Suppressor macrophage treated with lipopolysaccharide for 4 hours (primary cell): ENCODE measurements at regions not wholly inside any gene's neighbourhood (a gene's known extent, or its start where the extent isn't known, plus 50 kb on each side); places are given as distances from the start of the nearest gene placed in this dataset.
"Not testable (repeated sequence)": the region's sequence is repeated elsewhere in the genome, so short reads cannot be mapped to it uniquely, and the experiment has no call there.

Source experiments
- DNase-seq: peaks from one replicate; pipeline ENCODE4 v3.0.0-alpha.2; 2020

DNA sequence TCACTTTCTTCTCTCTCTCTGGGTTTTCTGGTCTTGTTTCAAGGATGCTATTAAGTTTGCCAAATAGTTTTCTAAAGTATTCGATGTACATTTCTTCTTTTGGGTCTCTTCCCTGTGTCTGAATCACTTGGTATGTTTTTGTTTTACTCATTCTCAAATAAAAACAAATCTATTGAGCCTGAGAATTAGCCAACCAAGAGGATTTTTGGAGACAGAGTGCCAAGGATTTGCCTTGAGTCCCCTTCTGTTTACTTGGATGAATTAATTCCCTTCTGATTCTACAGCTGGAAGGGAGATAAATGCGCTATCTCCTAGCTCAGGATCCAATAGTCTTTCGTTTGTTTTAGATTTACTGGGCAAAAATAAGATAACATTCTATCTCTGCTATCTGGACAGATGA lies 255.5 kb downstream of the SYT10 start:
- no peak for DNase-seq

GRCh38 chr12:33182485-33182884 lies 257.1 kb downstream of the SYT10 start:
- no peak for DNase-seq

DNA sequence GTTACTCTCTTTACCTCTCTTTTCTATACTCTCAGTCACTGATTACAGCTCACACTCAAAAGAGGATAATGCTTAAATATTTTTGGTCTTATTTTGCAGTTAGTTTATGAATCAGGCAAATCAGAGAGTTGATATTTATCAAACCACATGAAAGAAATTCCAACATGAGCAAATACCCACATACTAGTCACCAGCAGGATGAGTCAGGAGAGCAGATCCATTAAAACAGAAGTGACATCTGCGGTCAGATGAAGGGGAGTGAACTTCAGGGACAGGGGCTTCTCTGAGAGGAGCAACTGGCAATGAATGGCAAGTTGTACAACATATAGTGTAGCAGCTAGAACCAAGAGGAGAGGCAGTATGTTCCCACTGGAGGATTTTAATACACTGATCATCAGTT lies 258.7 kb downstream of the SYT10 start:
- DNase-seq: no peak

DNA sequence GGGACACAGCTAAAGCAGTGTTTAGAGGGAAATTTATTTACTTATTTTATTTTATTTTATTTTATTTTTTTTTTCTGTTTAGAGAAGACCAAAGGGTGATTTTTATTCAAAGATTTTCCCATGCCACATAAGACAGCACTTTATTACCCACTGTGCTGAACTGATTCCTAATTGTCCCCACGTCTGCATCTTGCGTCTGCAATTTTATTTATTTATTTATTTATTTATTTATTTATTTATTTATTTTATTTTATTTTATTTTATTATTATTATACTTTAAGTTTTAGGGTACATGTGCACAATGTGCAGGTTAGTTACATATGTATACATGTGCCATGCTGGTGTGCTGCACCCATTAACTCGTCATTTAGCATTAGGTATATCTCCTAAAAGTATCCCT lies 269.7 kb upstream of the PKP2 start:
- not testable (repeated sequence) for DNase-seq

GRCh38 chr12:33156042-33156441 lies 259.5 kb upstream of the PKP2 start:
- DNase-seq: no peak

GRCh38 chr12:33147292-33147691 lies 250.7 kb upstream of the PKP2 start:
- DNase-seq: not testable (repeated sequence)

DNA sequence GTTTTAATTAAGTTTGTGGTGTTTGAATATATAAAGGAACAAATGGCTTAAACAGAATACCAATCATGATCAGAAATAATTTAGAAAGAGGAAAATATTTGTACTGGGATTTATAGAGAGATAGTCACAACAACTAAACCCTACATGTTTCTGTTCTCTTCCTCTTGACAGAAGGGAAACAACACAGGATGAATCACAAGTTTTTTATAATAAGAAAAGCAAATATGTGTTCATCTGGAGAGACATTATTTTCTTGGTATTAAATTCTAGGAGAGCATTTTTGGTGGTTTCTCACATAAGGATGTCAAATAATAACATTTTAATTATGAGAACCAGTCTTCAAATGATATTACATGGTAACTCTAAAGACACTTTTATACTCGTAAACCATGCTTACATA lies 232.9 kb upstream of the PKP2 start:
- DNase-seq: no peak

DNA sequence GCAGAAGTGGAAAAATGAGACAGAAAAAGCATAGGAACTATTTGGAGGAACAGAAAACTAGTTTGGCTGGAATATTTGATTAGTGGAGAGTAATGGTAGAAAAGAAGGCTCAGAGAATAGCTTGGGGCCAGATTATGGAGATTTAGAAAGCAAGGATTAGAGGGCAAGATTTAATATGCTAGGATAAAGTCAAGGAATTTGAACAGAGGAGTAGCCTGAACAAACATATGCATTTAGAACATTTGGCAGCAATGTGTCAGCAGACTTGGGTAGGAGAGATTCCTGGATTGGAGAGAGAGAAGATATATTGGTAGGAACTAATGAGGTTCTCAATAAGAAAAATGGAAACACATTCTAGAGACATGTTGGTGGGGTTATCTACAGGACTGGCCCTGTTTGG lies 229.2 kb upstream of the PKP2 start:
- no peak for DNase-seq

- DNase-seq: no peak
Observed at GRCh38 chr12:33116284-33116683, 219.7 kb upstream of the PKP2 start.

DNA sequence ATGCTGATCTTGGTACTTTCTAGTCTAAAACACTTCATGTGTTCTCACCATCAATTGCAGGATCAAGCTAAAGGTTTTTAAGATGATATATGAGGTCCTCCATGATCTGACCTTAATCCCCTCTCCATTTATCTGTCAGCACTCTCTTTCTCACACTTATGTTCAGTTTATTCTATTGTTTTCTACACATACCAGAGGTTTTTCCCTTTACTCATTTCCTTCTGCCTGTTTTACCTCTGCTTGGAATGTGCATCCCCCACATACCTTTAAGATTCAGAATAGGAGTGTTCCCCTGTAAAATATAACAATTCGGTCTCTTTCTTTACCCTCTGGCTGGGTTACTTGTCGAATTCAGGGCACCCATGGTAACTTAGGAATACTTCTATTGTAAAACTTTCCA lies 219.1 kb upstream of the PKP2 start:
- no peak for DNase-seq

- DNase-seq: no peak
Observed at GRCh38 chr12:33111850-33112249, 215.3 kb upstream of the PKP2 start.

DNA sequence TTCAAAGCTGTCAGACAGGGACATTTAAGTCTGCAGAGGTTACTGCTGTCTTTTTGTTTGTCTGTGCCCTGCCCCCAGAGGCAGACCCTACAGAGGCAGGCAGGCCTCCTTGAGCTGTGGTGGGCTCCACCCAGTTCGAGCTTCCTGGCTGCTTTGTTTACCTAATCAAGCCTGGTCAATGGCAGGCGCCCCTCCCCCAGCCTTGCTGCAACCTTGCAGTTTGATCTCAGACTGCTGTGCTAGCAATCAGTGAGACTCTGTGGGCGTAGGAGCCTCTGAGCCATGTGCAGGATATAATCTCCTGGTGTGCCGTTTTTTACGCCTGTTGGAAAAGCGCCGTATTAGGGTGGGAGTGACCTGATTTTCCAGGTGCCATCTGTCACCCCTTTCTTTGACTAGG lies 211.2 kb upstream of the PKP2 start:
- not testable (repeated sequence) for DNase-seq

- no peak for DNase-seq
Observed at GRCh38 chr12:33093534-33093933, 197.0 kb upstream of the PKP2 start.

DNA sequence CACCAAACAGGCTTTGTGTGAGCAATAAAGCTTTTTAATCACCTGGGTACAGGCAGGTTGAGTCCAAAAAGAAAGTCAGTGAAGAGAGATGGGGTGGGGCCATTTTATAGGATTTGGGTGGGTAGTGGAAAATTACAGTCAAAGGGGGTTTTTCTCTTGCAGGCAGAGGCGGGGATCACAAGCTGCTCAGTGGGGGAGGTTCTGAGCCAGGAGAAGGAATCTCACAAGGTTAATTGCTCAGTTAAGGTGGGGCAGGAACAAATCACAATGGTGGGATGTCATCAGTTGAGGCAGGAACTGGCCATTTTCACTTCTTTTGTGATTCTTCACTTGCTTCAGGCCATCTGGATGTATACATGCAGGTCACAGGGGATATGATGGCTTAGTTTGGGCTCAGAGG lies 191.3 kb upstream of the PKP2 start:
- not testable (repeated sequence) for DNase-seq

DNA sequence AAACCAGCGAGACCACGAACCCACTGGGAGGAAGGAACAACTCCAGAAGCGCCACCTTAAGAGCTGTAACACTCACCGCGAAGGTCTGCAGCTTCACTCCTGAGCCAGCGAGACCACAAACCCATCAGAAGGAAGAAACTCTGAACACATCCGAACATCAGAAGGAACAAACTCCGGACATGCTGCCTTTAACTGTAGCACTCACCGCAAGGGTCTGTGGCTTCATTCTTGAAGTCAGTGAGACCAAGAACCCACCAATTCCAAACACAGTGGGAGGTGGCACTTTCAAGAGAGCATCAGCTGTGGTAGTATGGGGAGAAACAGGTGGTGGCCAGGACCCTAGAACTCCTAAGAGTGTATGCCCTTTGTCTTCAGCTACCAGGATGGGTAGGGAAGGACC lies 179.8 kb upstream of the PKP2 start:
- DNase-seq: not testable (repeated sequence)

DNA sequence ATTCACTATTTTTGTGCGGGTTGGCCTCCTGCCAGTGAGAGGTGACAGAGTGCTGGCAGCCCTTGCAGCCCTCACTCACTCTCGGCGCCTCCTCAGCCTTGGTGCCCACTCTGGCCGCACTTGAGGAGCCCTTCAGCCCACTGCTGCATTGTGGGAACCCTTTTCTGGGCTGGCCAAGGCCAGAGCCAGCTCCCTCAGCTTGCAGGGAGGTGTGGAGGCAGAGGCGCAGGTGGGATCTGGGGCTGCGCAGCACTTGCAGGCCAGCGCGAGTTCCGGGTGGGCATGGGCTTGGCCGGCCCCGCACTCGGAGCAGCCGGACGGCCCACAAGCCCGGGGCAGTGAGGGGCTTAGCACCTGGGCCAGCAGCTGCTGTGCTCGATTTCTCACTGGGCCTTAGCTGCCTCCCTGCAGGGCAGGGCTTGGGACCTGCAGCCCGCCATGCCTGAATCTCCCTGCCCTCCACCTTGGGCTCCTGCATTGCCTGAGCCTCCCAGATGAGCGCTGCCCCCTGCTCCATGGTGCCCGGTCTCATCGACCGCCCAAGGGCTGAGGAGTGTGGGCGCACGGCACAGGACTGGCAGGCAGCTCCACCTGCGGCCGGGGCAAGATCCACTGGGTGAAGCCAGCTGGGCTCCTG lies 178.7 kb upstream of the PKP2 start:
- not testable (repeated sequence) for DNase-seq

DNA sequence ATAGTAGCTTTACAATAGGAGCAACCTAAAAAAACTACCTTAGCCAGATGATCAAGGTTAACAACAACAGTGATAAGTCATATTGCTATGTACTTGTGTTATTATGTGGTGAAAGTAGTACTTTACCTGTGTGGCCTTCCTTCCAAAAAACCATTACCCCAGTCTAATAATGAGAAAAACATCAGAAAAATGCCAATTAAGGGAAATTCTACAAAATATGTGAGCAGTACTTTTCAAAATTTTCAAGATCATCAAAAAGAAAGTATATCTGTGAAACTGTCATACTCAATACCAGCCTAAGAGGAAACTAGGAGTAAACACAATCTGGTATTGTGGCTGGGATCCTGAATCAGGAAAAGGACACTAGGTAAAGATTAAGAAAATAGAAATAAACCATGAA lies 165.3 kb upstream of the PKP2 start:
- DNase-seq: no peak

DNA sequence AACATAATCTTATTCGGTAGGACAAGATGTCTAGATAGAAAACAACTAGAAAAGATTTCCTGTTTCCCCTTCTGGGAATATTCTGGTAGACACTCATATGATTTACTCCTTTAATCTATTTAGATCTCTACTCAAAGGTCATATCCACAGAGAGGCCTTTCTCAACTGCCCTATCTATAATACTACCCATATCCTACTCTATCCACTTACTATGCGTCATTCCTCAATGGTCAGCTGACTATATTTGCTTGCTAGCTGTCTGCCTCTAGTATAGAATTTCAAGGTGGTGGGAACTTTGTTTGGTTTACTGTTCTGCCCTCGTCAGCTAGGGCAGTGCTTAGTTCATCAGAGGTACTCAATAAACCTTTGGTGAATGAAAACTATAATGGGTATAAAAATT lies 157.8 kb upstream of the PKP2 start:
- no peak for DNase-seq

DNA sequence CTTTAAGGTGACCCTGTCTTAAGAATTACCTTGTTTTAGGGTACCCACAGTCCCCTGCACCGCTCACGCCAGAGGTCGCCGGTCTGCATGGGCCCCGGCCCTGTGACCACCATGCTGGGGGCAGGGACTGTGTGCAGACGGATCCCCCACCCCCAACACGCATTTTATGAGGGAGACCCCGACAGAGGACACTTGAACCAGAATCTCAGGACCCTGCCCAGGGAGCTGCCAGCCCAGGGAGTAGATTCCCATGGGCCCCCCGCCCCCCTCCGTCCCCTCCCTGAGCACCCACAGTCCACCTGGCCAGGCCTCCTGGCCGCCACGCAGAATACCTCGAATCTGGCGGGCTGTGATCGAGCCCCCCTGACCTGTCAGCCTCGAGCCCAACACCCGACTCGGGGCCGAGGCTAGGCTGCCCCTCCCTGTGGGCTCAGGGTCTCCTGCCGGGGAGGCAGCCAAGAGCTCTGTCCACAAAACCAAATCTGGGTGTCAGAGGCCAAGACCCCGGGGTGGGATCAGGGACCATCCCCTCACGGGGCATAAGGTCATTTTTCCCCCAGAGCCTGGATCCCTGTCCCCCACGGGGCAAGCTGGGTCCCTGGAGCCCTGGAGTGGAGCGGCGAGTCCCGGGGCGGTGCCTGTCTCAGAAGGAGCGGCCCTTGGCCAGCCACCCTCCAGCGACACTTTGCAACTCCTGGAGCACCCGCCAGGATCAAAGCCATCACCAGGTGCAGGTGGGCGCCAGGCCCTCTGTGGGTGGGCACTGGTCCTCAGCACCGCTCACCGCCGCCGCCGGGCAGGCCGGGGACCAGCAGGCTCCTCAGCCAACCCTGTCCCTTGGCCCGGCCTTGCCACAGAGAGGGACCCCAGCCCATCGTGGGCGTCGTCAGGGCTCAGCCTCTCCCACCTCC lies 155.8 kb upstream of the PKP2 start:
- DNase-seq: no peak

DNA sequence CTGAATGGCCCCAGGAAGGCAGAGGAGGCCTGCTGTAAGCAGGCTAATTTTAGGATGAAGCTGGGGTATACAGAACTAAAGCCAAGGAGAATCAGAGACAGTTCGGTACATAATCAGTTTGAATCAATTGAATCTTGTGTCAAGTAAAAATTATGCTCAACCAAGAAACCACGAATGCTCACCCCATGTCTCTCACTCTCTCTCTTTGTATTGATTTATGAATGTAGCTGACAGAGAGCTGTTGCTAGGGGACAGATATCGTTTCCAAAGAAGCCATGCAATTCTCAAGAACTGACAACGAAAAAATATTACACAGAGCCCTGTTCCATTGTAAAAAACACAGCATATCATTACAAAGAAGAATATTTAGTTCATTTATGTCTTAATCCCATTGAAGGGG lies 151.1 kb upstream of the PKP2 start:
- DNase-seq: no peak

DNA sequence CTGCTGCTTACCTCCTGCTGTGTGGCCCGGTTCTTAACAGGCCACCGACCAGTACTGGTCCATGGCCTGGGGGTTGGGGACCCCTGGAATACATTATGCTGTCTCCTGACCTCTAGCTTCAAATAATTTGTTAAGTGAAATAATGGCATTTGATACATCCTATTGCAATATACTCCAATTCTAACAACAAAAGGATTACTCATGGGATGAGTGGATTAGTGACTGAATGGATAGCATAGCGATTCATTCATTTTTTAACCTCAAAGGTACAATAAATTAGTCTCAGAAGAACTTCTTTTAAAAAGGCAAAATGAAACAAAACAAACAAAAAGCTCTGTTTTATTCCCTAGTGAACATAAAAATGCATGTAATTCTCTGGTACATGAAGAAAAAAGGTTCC lies 147.9 kb upstream of the PKP2 start:
- no peak for DNase-seq

DNA sequence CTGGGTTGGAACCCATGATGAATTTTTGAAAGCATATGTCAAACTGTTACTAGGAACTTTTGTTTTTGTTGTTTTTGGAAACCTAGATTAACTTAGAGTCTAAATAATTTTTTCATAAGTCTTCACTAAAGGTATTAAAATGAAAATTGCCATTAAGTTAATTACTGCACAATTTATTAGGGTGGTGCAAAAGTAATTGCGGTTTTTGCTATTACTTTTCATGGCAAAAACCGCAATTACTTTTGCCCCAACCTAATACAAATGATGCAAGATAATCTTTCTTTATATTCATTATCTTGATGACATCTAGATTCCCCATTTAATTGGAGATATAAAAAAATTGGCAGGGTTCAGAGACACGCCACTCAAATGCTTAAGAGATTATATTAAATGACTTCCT lies 145.0 kb upstream of the PKP2 start:
- no peak for DNase-seq

DNA sequence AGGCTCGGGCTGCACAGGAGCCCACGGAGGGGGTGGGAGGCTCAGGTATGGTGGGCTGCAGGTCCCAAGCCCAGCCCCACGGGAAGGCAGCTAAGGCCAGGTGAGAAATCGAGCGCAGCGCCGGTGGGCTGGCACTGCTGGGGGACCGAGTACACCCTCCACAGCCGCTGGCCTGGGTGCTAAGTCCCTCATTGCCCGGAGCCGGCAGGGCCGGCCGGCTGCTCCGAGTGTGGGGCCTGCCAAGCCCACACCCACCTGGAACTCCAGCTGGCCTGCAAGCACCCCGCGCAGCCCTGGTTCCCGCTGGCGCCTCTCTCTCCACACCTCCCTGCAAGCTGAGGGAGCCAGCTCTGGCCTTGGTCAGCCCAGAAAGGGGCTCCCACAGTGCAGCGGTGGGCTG lies 137.4 kb upstream of the PKP2 start:
- DNase-seq: not testable (repeated sequence)

DNA sequence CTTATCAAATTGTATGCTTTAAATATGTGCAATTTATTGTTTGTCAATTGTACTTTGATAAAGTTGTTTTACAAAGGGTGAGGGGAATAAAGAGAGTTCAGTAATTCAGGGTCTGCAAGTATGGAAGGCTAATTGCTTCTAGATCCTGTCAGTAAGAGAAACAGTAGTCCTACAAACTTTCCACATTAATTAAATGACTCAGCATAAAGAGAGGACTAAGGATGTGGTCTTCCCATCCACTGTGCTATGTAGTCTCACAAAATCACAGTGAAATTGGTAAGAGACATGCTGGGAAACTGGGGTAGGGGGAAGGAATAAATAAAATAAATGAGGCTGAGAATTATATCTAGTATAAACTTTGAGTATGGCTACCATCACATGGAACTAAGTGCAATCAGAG lies 130.2 kb upstream of the PKP2 start:
- no peak for DNase-seq

DNA sequence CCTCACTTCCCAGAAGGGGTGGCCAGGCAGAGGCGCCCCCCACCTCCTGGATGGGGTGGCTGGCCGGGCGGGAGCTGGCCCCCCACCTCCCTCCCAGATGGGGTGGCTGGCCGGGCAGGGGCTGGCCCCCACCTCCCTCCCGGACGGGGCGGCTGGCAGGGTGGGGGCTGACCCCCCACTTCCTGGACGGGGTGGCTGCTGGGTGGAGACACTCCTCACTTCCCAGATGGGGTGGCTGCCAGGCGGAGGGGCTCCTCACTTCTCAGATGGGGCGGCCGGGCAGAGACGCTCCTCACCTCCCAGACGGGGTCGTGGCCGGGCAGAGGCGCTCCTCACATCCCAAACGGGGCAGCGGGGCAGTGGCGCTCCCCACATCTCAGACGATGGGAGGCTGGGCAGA lies 126.1 kb upstream of the PKP2 start:
- not testable (repeated sequence) for DNase-seq
